HG03469 (cell line): ENCODE measurements at regions not wholly inside any gene's neighbourhood (a gene's known extent, or its start where the extent isn't known, plus 50 kb on each side); places are given as distances from the start of the nearest gene placed in this dataset.

Experiments
- ATAC-seq: cut with Tn5 transposase; IDR thresholded peaks from one replicate; pipeline ENCODE4 v1.9.1; 2021; ENCODE audit warnings: mild to moderate bottlenecking, moderate library complexity, moderate number of reproducible peaks; ENCODE audit not compliant: unreplicated experiment

DNA sequence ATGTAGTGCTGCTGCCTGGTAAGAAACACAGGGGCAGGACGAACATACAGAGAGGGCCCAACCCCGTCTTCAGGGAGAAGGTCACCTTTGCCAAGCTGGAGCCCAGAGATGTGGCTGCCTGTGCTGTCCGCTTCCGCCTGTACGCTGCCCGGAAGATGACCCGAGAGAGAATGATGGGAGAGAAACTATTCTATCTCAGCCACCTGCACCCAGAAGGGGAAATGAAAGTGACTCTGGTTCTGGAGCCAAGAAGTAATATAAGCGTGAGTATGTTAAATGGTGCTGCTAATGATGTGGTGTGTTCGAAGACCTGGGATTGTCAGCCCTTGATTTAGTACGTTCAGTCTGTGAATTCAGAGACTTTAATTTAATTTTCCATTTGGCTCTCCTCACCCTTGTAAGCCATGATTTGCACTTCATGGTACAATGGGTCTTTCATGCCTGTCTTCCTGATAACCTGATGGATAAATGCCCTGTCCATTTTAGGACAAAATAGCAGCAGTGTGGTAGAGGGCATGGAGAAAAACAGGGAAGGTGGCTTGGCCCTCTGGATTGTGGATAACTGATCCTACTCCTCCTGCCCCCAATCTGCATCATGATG is 318.9 kb downstream of the SNAPC1 start:
- peak; percentile 83 for ATAC-seq

- ATAC-seq: no peak
Observed at GRCh38 chr14:62081951-62082350, 319.7 kb downstream of the SNAPC1 start.

DNA sequence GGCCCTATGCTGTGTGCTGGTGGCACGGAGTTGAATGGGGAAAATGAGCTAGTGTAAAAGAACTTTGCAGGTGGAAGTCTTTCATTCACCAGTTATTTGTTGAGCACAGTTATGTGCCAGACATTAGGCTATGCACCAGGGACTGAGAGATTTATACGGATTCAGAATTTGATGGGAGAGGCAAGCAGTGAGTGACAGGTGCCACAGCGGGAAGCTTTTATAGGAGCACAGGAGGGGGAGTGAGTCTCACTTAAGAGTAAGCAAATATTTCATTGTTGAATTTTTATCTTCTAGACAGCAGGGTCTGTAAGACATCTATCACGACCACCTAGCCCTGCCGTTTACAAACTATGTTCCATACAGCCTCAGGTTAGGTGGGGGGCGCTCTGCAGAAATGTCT is 320.6 kb downstream of the SNAPC1 start:
- no peak for ATAC-seq

GRCh38 chr14:62084020-62084419 is 321.8 kb downstream of the SNAPC1 start:
- ATAC-seq: no peak

GRCh38 chr14:62087191-62087590 is 325.0 kb downstream of the SNAPC1 start:
- no peak for ATAC-seq

GRCh38 chr14:62093736-62094135 is 331.5 kb downstream of the SNAPC1 start:
- ATAC-seq: no peak

GRCh38 chr14:62097072-62097471 is 334.9 kb downstream of the SNAPC1 start:
- ATAC-seq: no peak

DNA sequence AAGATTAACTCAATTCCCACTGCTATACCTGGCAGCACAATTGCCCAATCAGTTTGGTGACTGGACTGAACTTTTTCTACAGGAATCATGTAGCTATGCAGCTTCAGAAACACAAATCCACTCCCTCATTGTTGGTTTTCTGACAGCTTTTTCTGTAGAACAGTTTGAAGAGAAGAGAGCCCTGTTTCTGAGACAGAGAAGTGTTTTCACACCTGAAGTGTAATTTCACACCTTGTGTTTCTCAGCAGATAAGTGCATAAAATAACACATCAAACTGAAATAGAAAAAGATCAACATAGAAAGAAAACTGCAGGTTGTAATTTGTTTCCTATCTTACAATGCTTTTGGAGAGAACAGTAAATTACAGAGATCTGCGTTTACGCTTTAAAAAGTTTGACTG is 335.6 kb downstream of the SNAPC1 start:
- ATAC-seq: no peak

- ATAC-seq: no peak
Observed at GRCh38 chr14:62098357-62098756, 336.1 kb downstream of the SNAPC1 start.

- ATAC-seq: no peak
Observed at GRCh38 chr14:62099091-62099490, 336.9 kb downstream of the SNAPC1 start.

GRCh38 chr14:62101189-62101588 is 339.0 kb downstream of the SNAPC1 start:
- ATAC-seq: no peak

- no peak for ATAC-seq
Observed at GRCh38 chr14:62101673-62102348, 339.6 kb downstream of the SNAPC1 start.

GRCh38 chr14:62102349-62102725 is 340.1 kb downstream of the SNAPC1 start:
- no peak for ATAC-seq

- no peak for ATAC-seq
Observed at GRCh38 chr14:62103464-62103863, 341.2 kb downstream of the SNAPC1 start.

GRCh38 chr14:62110941-62111340 is 348.7 kb downstream of the SNAPC1 start:
- no peak for ATAC-seq

GRCh38 chr14:62117010-62117750 is 355.0 kb downstream of the SNAPC1 start:
- peak; percentile 82 for ATAC-seq

GRCh38 chr14:62117751-62118105 is 355.5 kb downstream of the SNAPC1 start:
- ATAC-seq: no peak

DNA sequence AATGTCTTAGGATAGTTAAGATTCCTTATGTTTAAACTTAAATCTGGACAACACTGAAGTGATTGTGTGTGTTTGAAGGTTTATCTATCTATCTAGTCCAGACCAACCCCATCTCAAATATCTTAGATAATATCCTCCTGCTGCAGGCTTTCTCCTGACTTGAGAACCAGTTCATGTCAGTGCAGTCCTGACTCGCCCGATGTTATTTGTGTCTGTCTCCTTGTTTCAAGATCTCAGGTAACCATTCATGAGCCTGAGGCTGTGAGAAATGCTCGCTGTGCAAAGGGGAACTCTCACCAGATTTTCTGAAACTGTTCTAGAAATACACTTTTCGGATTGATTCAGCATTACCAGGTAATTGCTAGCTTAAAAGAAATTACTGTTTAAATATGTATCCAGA is 356.2 kb downstream of the SNAPC1 start:
- ATAC-seq: no peak

- no peak for ATAC-seq
Observed at GRCh38 chr14:62118871-62119270, 356.7 kb downstream of the SNAPC1 start.

GRCh38 chr14:62123961-62124360 is 361.7 kb downstream of the SNAPC1 start:
- peak; percentile 29 for ATAC-seq

DNA sequence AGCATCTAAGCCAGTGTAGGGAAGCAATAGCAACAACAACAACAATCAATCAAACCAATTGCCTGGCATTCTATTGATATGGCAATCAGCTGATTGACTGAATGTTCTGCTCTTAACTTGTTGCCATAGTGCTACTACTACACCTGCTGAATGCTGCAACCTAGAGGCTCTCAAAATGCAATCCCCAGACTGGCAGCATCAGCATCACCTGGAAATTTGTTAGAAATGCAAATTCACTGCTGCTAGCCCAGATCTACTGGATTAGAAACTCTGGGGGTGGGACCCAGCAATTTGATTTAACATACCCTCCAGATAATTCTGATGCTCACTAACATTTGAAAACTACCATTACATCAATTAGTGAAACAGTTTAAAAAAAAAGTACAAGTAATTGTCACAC is 363.6 kb downstream of the SNAPC1 start:
- ATAC-seq: no peak

- peak; percentile 65 for ATAC-seq
Observed at GRCh38 chr14:62126879-62127478, 364.8 kb downstream of the SNAPC1 start.
